SK-N-SH treated with all-trans-retinoic acid at 6 μM for 48 hours (cell line): ENCODE measurements at regions not wholly inside any gene's neighbourhood (a gene's known extent, or its start where the extent isn't known, plus 50 kb on each side); places are given as distances from the start of the nearest gene placed in this dataset.

Experiments used
- ATAC-seq: fragments of 200-7000 bp; cut with Tn5 transposase; 3 replicates; pipeline ENCODE4 v1.9.1; 2020; ENCODE audit warnings: mild to moderate bottlenecking, moderate library complexity
- ARNTL ChIP-seq: fragments of 450-650 bp; formaldehyde crosslinking; IDR thresholded peaks from 2 replicates; pipeline ENCODE4 v1.5.0; 2020; ENCODE audit warnings: low read depth, mild to moderate bottlenecking, moderate library complexity, borderline replicate concordance
- BACH2 ChIP-seq: fragments of 250-450 bp; sonication (Bioruptor Pico); IDR thresholded peaks from 2 replicates; pipeline ENCODE4 v1.9.0; 2021; ENCODE audit warnings: mild to moderate bottlenecking, borderline replicate concordance
- CSDC2 ChIP-seq: fragments of 250-450 bp; sonication (Bioruptor Pico); IDR thresholded peaks from 2 replicates; pipeline ENCODE4 v1.5.0; 2020; ENCODE audit warnings: mild to moderate bottlenecking, moderate library complexity
- ESRRG ChIP-seq: fragments of 250-450 bp; sonication (Bioruptor Pico); IDR thresholded peaks from 2 replicates; pipeline ENCODE4 v1.6.1; 2021; ENCODE audit warnings: mild to moderate bottlenecking
- GLIS3 ChIP-seq: fragments of 250-450 bp; sonication (Bioruptor Pico); IDR thresholded peaks from 2 replicates; pipeline ENCODE4 v1.5.0; 2020; ENCODE audit warnings: mild to moderate bottlenecking, moderate library complexity
- ISL1 ChIP-seq: fragments of 250-450 bp; sonication (Bioruptor Pico); IDR thresholded peaks from 2 replicates; pipeline ENCODE4 v2.1.2; 2022; ENCODE audit warnings: mild to moderate bottlenecking, moderate library complexity
- OSR1 ChIP-seq: fragments of 250-450 bp; sonication (Bioruptor Pico); IDR thresholded peaks from 2 replicates; pipeline ENCODE4 v1.8.0; 2022; ENCODE audit warnings: moderate library complexity, mild to moderate bottlenecking, inconsistent platforms
- PPARA ChIP-seq: fragments of 250-450 bp; sonication (Bioruptor Pico); IDR thresholded peaks from 2 replicates; pipeline ENCODE4 v1.5.0; 2020; ENCODE audit warnings: mild to moderate bottlenecking, borderline replicate concordance
- RARB ChIP-seq: fragments of 250-450 bp; sonication (Bioruptor Pico); IDR thresholded peaks from 2 replicates; pipeline ENCODE4 v1.8.0; 2021; ENCODE audit warnings: mild to moderate bottlenecking, moderate library complexity
- SNAI2 ChIP-seq: fragments of 250-450 bp; sonication (Bioruptor Pico); IDR thresholded peaks from 2 replicates; pipeline ENCODE4 v1.5.0; 2020; ENCODE audit warnings: mild to moderate bottlenecking, moderate library complexity
- TCF4 ChIP-seq: fragments of 250-450 bp; sonication (Bioruptor Pico); IDR thresholded peaks from 2 replicates; pipeline ENCODE4 v1.8.0; 2021; ENCODE audit warnings: mild to moderate bottlenecking, moderate library complexity, borderline replicate concordance
- TOX ChIP-seq: fragments of 250-450 bp; sonication (Bioruptor Pico); IDR thresholded peaks from 2 replicates; pipeline ENCODE4 v1.8.0; 2021; ENCODE audit warnings: mild to moderate bottlenecking, moderate library complexity, borderline replicate concordance
- ZC3H10 ChIP-seq: fragments of 250-450 bp; sonication (Bioruptor Pico); IDR thresholded peaks from 2 replicates; pipeline ENCODE4 v1.5.1; 2021; ENCODE audit warnings: mild to moderate bottlenecking, moderate library complexity
- ZFP3 ChIP-seq: fragments of 250-450 bp; sonication (Bioruptor Pico); IDR thresholded peaks from 2 replicates; pipeline ENCODE4 v1.5.0; 2020; ENCODE audit warnings: mild to moderate bottlenecking, moderate library complexity
- ZFP30 ChIP-seq: fragments of 450-650 bp; formaldehyde crosslinking; IDR thresholded peaks from 2 replicates; pipeline ENCODE4 v1.5.0; 2022; ENCODE audit warnings: mild to moderate bottlenecking, moderate library complexity
- ZNF70 ChIP-seq: fragments of 450-650 bp; formaldehyde crosslinking; IDR thresholded peaks from 2 replicates; pipeline ENCODE4 v1.5.0; 2020; ENCODE audit warnings: mild to moderate bottlenecking, moderate library complexity
- ZNF8 ChIP-seq: fragments of 450-650 bp; formaldehyde crosslinking; IDR thresholded peaks from 2 replicates; pipeline ENCODE4 v1.5.0; 2020; ENCODE audit warnings: mild to moderate bottlenecking, moderate library complexity
- TF ChIP-seq, protein P1 (sequence below): fragments of 250-450 bp; sonication (Bioruptor Pico); IDR thresholded peaks from 2 replicates; pipeline ENCODE4 v1.5.1; 2020; ENCODE audit warnings: low read depth, mild to moderate bottlenecking, moderate library complexity
- TF ChIP-seq, protein P2 (sequence below): fragments of 250-450 bp; sonication (Bioruptor Pico); IDR thresholded peaks from 2 replicates; pipeline ENCODE4 v1.5.1; 2021; ENCODE audit warnings: mild to moderate bottlenecking, moderate library complexity
- TF ChIP-seq, protein P3 (sequence below): fragments of 250-450 bp; sonication (Bioruptor Pico); IDR thresholded peaks from 2 replicates; pipeline ENCODE4 v1.8.0; 2021; ENCODE audit warnings: low read depth, mild to moderate bottlenecking, moderate library complexity, borderline replicate concordance
- TF ChIP-seq, protein P4 (sequence below): fragments of 250-450 bp; sonication (Bioruptor Pico); IDR thresholded peaks from 2 replicates; pipeline ENCODE4 v1.8.0; 2020; ENCODE audit warnings: mild to moderate bottlenecking, moderate library complexity, borderline replicate concordance
- TF ChIP-seq, protein P5 (sequence below): fragments of 250-450 bp; sonication (Bioruptor Pico); IDR thresholded peaks from 2 replicates; pipeline ENCODE4 v1.5.0; 2020; ENCODE audit warnings: mild to moderate bottlenecking, moderate library complexity

DNA sequence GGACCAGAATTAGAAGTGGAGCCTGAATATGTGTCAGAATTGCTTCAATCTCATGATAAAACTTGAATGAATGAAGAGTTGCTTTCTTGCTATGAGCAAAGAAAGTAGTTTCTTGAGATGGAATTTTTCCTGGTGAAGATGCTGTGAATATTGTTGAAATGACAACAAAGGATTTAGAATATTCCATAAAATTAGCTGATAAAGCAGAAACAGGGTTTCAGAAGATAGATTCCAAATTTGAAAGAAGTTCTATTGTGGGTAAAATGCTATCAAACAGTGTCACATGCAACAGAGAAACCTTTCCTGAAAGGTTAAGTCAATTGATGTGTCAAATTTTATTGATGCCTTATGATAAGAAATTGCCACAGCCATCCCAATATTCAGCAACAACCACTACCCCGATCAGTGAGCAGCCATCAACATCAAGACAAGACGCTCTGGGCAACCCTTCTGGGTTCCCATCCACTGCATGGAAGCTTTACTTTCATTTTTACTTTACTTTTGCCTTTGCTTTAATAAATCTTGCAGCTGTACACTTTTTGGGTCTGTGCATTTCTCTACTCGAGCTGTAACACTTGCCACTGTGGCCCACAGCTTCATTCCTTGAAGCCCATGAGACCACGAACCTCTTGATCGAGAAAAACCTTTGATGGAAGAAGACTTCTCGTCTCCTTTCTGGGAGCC lies 104.0 kb upstream of the SSTR1 start:
- no peak for TF ChIP-seq GLIS3
- TF ChIP-seq TOX (CRISPR knock-in tag): no peak
- TF ChIP-seq ZC3H10: no peak
- TF ChIP-seq OSR1 (CRISPR knock-in tag): no peak
- no peak for TF ChIP-seq SNAI2 (CRISPR knock-in tag)
- TF ChIP-seq, protein P1, sequence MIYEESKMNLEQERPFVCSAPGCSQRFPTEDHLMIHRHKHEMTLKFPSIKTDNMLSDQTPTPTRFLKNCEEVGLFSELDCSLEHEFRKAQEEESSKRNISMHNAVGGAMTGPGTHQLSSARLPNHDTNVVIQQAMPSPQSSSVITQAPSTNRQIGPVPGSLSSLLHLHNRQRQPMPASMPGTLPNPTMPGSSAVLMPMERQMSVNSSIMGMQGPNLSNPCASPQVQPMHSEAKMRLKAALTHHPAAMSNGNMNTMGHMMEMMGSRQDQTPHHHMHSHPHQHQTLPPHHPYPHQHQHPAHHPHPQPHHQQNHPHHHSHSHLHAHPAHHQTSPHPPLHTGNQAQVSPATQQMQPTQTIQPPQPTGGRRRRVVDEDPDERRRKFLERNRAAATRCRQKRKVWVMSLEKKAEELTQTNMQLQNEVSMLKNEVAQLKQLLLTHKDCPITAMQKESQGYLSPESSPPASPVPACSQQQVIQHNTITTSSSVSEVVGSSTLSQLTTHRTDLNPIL (CRISPR knock-in tag): no peak
- TF ChIP-seq ZNF8: no peak
- TF ChIP-seq CSDC2 (CRISPR knock-in tag): no peak
- TF ChIP-seq ZNF70 (CRISPR knock-in tag): no peak
- no peak for TF ChIP-seq ZFP3 (CRISPR knock-in tag)
- TF ChIP-seq, protein P2, sequence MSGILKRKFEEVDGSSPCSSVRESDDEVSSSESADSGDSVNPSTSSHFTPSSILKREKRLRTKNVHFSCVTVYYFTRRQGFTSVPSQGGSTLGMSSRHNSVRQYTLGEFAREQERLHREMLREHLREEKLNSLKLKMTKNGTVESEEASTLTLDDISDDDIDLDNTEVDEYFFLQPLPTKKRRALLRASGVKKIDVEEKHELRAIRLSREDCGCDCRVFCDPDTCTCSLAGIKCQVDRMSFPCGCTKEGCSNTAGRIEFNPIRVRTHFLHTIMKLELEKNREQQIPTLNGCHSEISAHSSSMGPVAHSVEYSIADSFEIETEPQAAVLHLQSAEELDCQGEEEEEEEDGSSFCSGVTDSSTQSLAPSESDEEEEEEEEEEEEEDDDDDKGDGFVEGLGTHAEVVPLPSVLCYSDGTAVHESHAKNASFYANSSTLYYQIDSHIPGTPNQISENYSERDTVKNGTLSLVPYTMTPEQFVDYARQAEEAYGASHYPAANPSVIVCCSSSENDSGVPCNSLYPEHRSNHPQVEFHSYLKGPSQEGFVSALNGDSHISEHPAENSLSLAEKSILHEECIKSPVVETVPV (CRISPR knock-in tag): no peak
- no peak for TF ChIP-seq PPARA (CRISPR knock-in tag)
- TF ChIP-seq ESRRG (CRISPR knock-in tag): no peak
- ATAC-seq: no peak

DNA sequence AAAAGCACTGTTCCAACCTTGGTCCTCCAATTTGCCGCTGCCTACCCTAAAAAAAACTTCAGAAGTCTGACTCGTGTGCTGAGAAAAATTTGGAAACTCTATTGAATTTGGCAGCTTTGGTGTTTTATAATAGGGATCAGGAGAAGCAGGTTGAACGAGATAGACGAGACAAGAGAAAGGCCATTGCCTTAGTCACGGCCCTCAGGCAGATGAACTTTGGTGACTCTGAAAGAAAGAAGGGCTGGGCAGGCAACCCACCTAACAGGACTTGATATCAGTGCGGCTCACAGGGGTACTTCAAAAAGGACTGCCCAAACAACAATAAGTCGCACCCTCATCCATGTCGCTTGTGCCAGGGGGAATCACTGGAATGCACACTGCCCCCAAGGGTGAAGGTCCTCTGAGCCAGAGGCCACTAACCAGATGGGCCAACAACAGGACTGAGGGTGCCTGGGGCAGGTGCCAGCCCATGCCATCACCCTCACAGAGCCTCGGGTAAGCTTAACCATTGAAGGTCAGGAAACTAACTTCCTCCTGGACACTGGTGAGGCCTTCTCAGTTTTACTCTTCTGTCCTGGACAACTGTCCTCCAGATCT lies 102.5 kb upstream of the SSTR1 start:
- TF ChIP-seq ZFP30: no peak
- no peak for TF ChIP-seq TCF4
- TF ChIP-seq OSR1 (CRISPR knock-in tag): no peak
- TF ChIP-seq ARNTL (CRISPR knock-in tag): no peak
- TF ChIP-seq ESRRG (CRISPR knock-in tag): no peak
- no peak for TF ChIP-seq BACH2 (CRISPR knock-in tag)
- TF ChIP-seq, protein P3, sequence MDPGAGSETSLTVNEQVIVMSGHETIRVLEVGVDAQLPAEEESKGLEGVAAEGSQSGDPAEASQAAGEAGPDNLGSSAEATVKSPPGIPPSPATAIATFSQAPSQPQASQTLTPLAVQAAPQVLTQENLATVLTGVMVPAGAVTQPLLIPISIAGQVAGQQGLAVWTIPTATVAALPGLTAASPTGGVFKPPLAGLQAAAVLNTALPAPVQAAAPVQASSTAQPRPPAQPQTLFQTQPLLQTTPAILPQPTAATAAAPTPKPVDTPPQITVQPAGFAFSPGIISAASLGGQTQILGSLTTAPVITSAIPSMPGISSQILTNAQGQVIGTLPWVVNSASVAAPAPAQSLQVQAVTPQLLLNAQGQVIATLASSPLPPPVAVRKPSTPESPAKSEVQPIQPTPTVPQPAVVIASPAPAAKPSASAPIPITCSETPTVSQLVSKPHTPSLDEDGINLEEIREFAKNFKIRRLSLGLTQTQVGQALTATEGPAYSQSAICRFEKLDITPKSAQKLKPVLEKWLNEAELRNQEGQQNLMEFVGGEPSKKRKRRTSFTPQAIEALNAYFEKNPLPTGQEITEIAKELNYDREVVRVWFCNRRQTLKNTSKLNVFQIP (CRISPR knock-in tag): no peak
- no peak for TF ChIP-seq TOX (CRISPR knock-in tag)
- TF ChIP-seq, protein P1 (CRISPR knock-in tag): no peak
- no peak for TF ChIP-seq RARB
- TF ChIP-seq ISL1 (CRISPR knock-in tag): no peak
- TF ChIP-seq, protein P2 (CRISPR knock-in tag): no peak
- TF ChIP-seq, protein P4, sequence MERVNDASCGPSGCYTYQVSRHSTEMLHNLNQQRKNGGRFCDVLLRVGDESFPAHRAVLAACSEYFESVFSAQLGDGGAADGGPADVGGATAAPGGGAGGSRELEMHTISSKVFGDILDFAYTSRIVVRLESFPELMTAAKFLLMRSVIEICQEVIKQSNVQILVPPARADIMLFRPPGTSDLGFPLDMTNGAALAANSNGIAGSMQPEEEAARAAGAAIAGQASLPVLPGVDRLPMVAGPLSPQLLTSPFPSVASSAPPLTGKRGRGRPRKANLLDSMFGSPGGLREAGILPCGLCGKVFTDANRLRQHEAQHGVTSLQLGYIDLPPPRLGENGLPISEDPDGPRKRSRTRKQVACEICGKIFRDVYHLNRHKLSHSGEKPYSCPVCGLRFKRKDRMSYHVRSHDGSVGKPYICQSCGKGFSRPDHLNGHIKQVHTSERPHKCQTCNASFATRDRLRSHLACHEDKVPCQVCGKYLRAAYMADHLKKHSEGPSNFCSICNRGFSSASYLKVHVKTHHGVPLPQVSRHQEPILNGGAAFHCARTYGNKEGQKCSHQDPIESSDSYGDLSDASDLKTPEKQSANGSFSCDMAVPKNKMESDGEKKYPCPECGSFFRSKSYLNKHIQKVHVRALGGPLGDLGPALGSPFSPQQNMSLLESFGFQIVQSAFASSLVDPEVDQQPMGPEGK (CRISPR knock-in tag): no peak
- no peak for TF ChIP-seq ZC3H10
- no peak for TF ChIP-seq ZNF70 (CRISPR knock-in tag)
- no peak for ATAC-seq

DNA sequence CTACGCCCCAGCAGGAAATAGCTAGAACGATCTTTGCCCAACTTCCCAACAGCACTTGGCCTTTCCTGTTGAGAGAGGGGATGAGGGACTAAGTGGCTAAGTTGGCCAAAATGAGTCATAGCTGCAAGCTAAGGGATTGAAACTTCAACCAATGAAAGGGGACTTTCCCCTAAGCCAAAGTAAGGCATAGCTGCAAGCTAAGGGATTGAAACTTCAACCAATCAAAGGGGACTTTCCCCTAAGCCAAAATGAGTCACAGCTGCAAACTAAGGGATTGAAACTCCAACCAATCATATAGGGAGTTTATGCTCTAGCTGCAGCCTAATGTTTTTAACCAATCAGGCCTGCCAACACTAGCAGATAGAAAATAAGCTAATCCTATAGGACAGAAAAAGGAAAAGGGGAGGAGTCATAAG lies 100.5 kb upstream of the SSTR1 start:
- no peak for ATAC-seq
- TF ChIP-seq ZFP30 (no peak), ZNF8 (no peak), SNAI2 (CRISPR knock-in tag) (no peak), CSDC2 (CRISPR knock-in tag) (no peak), PPARA (CRISPR knock-in tag) (no peak), ZC3H10 (no peak), ZNF70 (CRISPR knock-in tag) (no peak), OSR1 (CRISPR knock-in tag) (no peak), TCF4 (no peak), ZFP3 (CRISPR knock-in tag) (no peak), ESRRG (CRISPR knock-in tag) (no peak)
- TF ChIP-seq, protein P5, sequence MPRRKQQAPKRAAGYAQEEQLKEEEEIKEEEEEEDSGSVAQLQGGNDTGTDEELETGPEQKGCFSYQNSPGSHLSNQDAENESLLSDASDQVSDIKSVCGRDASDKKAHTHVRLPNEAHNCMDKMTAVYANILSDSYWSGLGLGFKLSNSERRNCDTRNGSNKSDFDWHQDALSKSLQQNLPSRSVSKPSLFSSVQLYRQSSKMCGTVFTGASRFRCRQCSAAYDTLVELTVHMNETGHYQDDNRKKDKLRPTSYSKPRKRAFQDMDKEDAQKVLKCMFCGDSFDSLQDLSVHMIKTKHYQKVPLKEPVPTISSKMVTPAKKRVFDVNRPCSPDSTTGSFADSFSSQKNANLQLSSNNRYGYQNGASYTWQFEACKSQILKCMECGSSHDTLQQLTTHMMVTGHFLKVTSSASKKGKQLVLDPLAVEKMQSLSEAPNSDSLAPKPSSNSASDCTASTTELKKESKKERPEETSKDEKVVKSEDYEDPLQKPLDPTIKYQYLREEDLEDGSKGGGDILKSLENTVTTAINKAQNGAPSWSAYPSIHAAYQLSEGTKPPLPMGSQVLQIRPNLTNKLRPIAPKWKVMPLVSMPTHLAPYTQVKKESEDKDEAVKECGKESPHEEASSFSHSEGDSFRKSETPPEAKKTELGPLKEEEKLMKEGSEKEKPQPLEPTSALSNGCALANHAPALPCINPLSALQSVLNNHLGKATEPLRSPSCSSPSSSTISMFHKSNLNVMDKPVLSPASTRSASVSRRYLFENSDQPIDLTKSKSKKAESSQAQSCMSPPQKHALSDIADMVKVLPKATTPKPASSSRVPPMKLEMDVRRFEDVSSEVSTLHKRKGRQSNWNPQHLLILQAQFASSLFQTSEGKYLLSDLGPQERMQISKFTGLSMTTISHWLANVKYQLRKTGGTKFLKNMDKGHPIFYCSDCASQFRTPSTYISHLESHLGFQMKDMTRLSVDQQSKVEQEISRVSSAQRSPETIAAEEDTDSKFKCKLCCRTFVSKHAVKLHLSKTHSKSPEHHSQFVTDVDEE: no peak
- TF ChIP-seq, protein P4 (CRISPR knock-in tag): no peak
